IPS-15b (cell line): ENCODE measurements at regions not wholly inside any gene's neighbourhood (a gene's known extent, or its start where the extent isn't known, plus 50 kb on each side); places are given as distances from the start of the nearest gene placed in this dataset.

Experiments
- H3K27me3 ChIP-seq: one replicate; pipeline ENCODE4 v1.6.1; 2013; ENCODE audit warnings: low read length; ENCODE audit not compliant: control insufficient read depth, insufficient read depth
- H3K36me3 ChIP-seq: one replicate; pipeline ENCODE4 v1.6.1; 2013; ENCODE audit warnings: low read length; ENCODE audit not compliant: control insufficient read depth, insufficient read depth
- H3K4me1 ChIP-seq: one replicate; pipeline ENCODE4 v1.6.1; 2013; ENCODE audit warnings: mild to moderate bottlenecking, low read length; ENCODE audit not compliant: control insufficient read depth, insufficient read depth
- H3K4me3 ChIP-seq: one replicate; pipeline ENCODE4 v1.5.1; 2013; ENCODE audit warnings: low read depth, low read length
- H3K9ac ChIP-seq: one replicate; pipeline ENCODE4 v1.6.1; 2013; ENCODE audit warnings: low read depth, mild to moderate bottlenecking, low read length
- H3K9me3 ChIP-seq: one replicate; pipeline ENCODE4 v1.6.1; 2013; ENCODE audit warnings: mild to moderate bottlenecking, low read length; ENCODE audit not compliant: control insufficient read depth, insufficient read depth

- Histone ChIP-seq H3K4me3 (peak overlapping the region; percentile 58), H3K9me3 (no peaks in the 10 kb centered on the region), H3K36me3 (no peaks in the 10 kb centered on the region), H3K27me3 (peaks cover 35% of the 10 kb centered on the region), H3K9ac (no peak overlapping the region), H3K4me1 (peaks cover 10% of the 10 kb centered on the region)
Observed at GRCh38 chr12:94872971-94873733, 130.3 kb downstream of the NDUFA12 start.

- peaks cover 35% of the 10 kb centered on the region for H3K27me3 ChIP-seq
- no peaks in the 10 kb centered on the region for H3K9me3 ChIP-seq
- H3K4me1 ChIP-seq: peaks cover 10% of the 10 kb centered on the region
- H3K9ac ChIP-seq: no peak overlapping the region
- H3K36me3 ChIP-seq: no peaks in the 10 kb centered on the region
- H3K4me3 ChIP-seq: peak overlapping the region; percentile 58
Observed at GRCh38 chr12:94872671-94872970, 130.9 kb downstream of the NDUFA12 start.

GRCh38 chr12:94872007-94872653, 131.4 kb downstream of the NDUFA12 start:
- peak overlapping the region; percentile 58 for H3K4me3 ChIP-seq

DNA sequence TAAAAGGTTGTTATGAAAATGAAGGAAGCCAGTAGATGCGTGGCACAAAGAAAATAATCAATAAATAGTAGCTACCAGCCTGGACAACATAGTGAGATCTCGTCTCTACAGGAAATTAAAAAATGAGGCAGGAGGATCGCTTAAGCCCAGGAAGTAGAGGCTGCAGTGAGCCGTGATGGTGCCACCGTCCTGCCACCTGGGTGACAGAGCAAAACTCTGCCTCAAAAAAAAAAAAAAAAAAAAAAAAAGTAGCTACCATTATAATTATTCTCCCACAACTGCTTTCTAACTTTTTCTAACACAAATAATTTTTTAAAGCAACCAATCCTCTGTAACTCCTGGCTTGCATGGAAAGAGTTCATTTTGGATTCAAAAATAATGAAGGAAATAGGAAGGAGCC, 133.0 kb downstream of the NDUFA12 start:
- Histone ChIP-seq H3K9ac (no peak overlapping the region), H3K36me3 (no peaks in the 10 kb centered on the region), H3K27me3 (peaks cover 32% of the 10 kb centered on the region), H3K9me3 (no peaks in the 10 kb centered on the region), H3K4me1 (peaks cover 10% of the 10 kb centered on the region), H3K4me3 (no peak overlapping the region)

More at GRCh38 chr12:94872007-94872653, 131.4 kb downstream of the NDUFA12 start:
- no peak overlapping the region for H3K9ac ChIP-seq
- no peaks in the 10 kb centered on the region for H3K36me3 ChIP-seq
- peaks cover 10% of the 10 kb centered on the region for H3K4me1 ChIP-seq
- peaks cover 35% of the 10 kb centered on the region for H3K27me3 ChIP-seq
- H3K9me3 ChIP-seq: no peaks in the 10 kb centered on the region

- Histone ChIP-seq H3K9me3 (no peaks in the 10 kb centered on the region), H3K27me3 (peaks cover 14% of the 10 kb centered on the region), H3K4me3 (no peak overlapping the region), H3K9ac (no peak overlapping the region), H3K36me3 (no peaks in the 10 kb centered on the region), H3K4me1 (peaks cover 7% of the 10 kb centered on the region)
Observed at GRCh38 chr12:94868161-94868560, 135.3 kb downstream of the NDUFA12 start.

DNA sequence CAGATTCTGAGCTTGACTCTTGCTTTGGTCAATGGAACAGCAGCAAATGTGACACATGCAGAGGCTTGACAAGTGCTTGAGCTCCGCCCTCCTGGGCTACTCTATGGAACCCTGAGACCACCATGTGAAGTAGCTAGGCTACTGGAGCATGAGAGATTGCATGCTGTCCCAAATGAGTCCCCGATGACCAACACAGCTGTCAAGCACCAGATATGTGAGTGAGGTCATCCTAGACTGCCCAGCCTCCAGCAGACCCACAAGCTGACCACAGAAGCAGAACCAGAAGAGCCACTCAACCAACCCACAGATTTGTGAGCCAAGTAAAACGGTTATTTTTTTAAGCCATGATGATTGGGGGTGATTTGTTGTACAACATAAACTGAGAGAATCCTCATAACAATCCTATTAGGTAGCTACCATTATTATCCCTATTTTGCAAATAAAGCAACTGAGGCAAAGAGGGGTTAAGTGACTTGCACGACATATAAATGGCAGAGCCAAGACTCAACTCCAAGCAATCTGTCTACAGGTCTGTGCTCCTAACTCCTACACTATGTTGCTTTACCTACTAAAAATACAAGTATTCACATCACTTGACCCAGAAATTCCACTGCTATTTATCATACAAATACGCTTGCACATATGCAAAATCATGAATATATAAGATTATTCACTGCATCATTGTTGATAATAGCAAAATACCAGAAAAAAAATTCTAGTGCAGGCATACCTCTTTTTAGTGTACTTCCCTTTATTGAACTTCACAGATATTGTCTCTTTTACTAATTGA, 136.2 kb downstream of the NDUFA12 start:
- Histone ChIP-seq H3K9ac (no peak overlapping the region), H3K4me3 (no peak overlapping the region), H3K36me3 (no peaks in the 10 kb centered on the region), H3K27me3 (peaks cover 8% of the 10 kb centered on the region), H3K4me1 (peaks cover 7% of the 10 kb centered on the region), H3K9me3 (no peaks in the 10 kb centered on the region)

DNA sequence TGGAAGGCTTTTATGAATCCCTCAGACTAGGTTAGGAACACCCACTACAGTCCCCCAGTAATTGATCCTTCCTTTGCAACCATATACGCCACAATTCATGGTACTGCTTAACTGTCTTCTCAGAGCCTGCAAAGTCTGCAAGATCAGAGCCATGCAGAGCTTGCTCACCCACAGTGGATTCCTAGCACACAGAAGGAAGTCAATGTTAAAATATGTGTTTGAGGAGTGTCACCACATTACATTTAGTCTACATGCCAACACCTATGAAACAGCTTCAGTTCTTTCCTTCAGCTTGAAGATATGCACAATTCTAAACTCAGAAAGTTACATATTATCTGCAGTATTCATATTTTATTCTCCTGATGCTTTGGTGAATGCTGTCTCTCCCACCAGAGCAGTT, 138.5 kb downstream of the NDUFA12 start:
- no peaks in the 10 kb centered on the region for H3K9me3 ChIP-seq
- no peaks in the 10 kb centered on the region for H3K27me3 ChIP-seq

GRCh38 chr12:94863321-94864035, 140.0 kb downstream of the NDUFA12 start:
- Histone ChIP-seq H3K9ac (no peak overlapping the region), H3K9me3 (no peaks in the 10 kb centered on the region), H3K36me3 (no peaks in the 10 kb centered on the region), H3K4me1 (no peaks in the 10 kb centered on the region), H3K27me3 (no peaks in the 10 kb centered on the region), H3K4me3 (no peak overlapping the region)

More for the DNA sequence above, 138.5 kb downstream of the NDUFA12 start:
- H3K4me3 ChIP-seq: no peak overlapping the region
- no peaks in the 10 kb centered on the region for H3K4me1 ChIP-seq
- no peaks in the 10 kb centered on the region for H3K36me3 ChIP-seq
- H3K9ac ChIP-seq: no peak overlapping the region

DNA sequence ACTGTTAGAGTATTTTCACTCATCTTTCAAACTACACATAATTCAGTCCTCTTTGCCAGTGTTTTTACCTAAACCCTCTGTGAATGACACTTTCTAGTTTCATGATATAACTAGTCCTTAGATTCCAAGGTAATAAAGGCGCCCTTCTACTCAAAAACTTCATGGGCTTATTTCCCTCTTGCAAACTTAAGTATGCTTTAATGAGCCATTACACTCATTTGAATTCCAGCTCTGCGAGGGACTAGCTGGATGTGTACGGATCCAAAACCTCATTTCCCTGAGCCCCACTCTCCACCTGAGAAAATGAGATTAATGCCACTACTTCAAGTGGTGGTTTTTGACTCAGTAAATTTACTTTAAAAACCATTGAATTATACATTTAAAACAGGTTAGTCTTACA, 141.1 kb downstream of the NDUFA12 start:
- Histone ChIP-seq H3K36me3 (no peaks in the 10 kb centered on the region), H3K27me3 (no peaks in the 10 kb centered on the region), H3K4me3 (no peak overlapping the region), H3K4me1 (no peaks in the 10 kb centered on the region), H3K9ac (no peak overlapping the region), H3K9me3 (no peaks in the 10 kb centered on the region)

GRCh38 chr12:94856324-94856723, 147.2 kb downstream of the NDUFA12 start:
- Histone ChIP-seq H3K36me3 (peaks cover 2% of the 10 kb centered on the region), H3K9ac (no peak overlapping the region), H3K4me1 (no peaks in the 10 kb centered on the region), H3K9me3 (no peaks in the 10 kb centered on the region), H3K4me3 (no peak overlapping the region), H3K27me3 (no peaks in the 10 kb centered on the region)

DNA sequence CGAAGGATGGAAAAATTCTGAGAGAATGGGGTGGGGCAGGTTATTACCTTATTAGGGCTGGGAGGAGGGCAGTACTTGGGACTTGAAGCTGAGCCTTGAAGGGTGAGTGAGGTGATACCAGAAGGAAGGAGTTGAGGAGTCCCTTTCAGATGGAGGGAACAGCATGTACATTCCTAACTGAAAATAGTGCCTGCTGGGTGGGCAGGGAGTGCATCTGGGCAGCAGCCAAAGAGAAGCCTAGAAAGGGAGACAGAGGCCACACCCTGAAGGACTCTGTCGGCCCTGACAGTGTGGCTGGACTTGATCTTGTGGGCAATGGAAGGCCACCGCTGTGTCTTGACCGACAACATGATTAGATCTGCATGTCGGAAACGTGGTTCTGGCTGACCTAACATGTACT, 147.6 kb downstream of the NDUFA12 start:
- H3K36me3 ChIP-seq: peaks cover 2% of the 10 kb centered on the region
- no peaks in the 10 kb centered on the region for H3K9me3 ChIP-seq
- no peak overlapping the region for H3K9ac ChIP-seq
- H3K27me3 ChIP-seq: no peaks in the 10 kb centered on the region
- no peak overlapping the region for H3K4me3 ChIP-seq
- H3K4me1 ChIP-seq: no peaks in the 10 kb centered on the region
